Erythroblast (primary cell): ENCODE measurements at regions not wholly inside any gene's neighbourhood (a gene's known extent, or its start where the extent isn't known, plus 50 kb on each side); places are given as distances from the start of the nearest gene placed in this dataset.

ENCODE experiments used
- GATA1 ChIP-seq: IDR thresholded peaks from 2 replicates; pipeline ENCODE4 v1.6.1; 2011; ENCODE audit warnings: low read depth, mild to moderate bottlenecking, control low read depth, low read length, moderate library complexity
- POLR2A ChIP-seq: IDR thresholded peaks from 2 replicates; pipeline ENCODE4 v1.6.1; 2011; ENCODE audit warnings: mild to moderate bottlenecking, low read length

DNA sequence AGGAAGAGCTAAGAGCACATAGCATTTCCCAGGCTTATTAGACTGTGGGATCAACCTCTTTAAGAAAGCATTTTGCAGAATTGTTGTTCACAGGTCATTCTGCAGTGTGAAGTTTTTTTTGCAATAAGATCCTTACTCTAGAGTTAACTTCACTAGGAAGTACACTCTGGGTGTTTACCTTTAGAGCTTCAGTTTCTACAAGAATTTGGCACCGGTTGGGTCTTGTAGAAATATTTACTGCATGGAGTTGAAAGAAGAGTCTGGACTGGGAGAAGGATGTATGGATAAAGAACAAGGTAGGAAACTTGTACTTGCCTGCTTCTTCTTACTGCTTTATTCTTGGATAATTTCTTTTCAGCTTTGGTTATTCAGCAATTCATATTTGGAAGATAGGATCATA, 944.9 kb upstream of the GYPC start:
- no peak for TF ChIP-seq POLR2A
- no peak for TF ChIP-seq GATA1
